ENCODE measurements at regions not wholly inside any gene's neighbourhood (a gene's known extent, or its start where the extent isn't known, plus 50 kb on each side); places are given as distances from the start of the nearest gene placed in this dataset.

- TF ChIP-seq CTCF (IDR thresholded peaks at IDR 0.05; ENCODE audit: low read depth, low read length) = no peak
- no peak for TF ChIP-seq EZH2phosphoT487 (IDR thresholded peaks at IDR 0.05; ENCODE audit: low read depth)
Measured at GRCh38 chr14:65854215-65854614, 441.7 kb downstream of the FUT8 start.
